IMR-90 (cell line): ENCODE measurements at regions not wholly inside any gene's neighbourhood (a gene's known extent, or its start where the extent isn't known, plus 50 kb on each side); places are given as distances from the start of the nearest gene placed in this dataset.

Experiments used
- BHLHE40 ChIP-seq: fragments of 150-350 bp; IDR thresholded peaks from 2 replicates; pipeline ENCODE4 v1.6.1; 2016; ENCODE audit warnings: mild to moderate bottlenecking, low read depth, low read length
- CEBPB ChIP-seq: IDR thresholded peaks from 2 replicates; pipeline ENCODE4 v1.6.1; 2012; ENCODE audit warnings: low read depth, low read length, improper control_type of control experiment
- TF ChIP-seq, protein P1 (sequence below): conservative IDR thresholded peaks from 2 replicates; pipeline ENCODE4 v1.5.1; 2012; ENCODE audit warnings: mild to moderate bottlenecking, low read depth, low read length, improper control_type of control experiment

- TF ChIP-seq, protein P1, sequence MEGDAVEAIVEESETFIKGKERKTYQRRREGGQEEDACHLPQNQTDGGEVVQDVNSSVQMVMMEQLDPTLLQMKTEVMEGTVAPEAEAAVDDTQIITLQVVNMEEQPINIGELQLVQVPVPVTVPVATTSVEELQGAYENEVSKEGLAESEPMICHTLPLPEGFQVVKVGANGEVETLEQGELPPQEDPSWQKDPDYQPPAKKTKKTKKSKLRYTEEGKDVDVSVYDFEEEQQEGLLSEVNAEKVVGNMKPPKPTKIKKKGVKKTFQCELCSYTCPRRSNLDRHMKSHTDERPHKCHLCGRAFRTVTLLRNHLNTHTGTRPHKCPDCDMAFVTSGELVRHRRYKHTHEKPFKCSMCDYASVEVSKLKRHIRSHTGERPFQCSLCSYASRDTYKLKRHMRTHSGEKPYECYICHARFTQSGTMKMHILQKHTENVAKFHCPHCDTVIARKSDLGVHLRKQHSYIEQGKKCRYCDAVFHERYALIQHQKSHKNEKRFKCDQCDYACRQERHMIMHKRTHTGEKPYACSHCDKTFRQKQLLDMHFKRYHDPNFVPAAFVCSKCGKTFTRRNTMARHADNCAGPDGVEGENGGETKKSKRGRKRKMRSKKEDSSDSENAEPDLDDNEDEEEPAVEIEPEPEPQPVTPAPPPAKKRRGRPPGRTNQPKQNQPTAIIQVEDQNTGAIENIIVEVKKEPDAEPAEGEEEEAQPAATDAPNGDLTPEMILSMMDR: no peak
- no peak for TF ChIP-seq BHLHE40
- no peak for TF ChIP-seq CEBPB
These were observed 67.1 kb downstream of the PRORP start for GRCh38 chr14:35189422-35189821.
